H9 (cell line): ENCODE measurements at regions not wholly inside any gene's neighbourhood (a gene's known extent, or its start where the extent isn't known, plus 50 kb on each side); places are given as distances from the start of the nearest gene placed in this dataset.

Experiments
- DNase-seq: peaks from one replicate; pipeline ENCODE4 v3.0.0-alpha.2; 2017
- H2AFZ ChIP-seq: one replicate; pipeline ENCODE4 v1.6.1; 2013; ENCODE audit warnings: mild to moderate bottlenecking, low read length, control low read depth, moderate library complexity
- H2AK5ac ChIP-seq: 2 replicates; pipeline ENCODE4 v1.6.1; 2013; ENCODE audit warnings: low read length, control low read depth, mixed read lengths; ENCODE audit not compliant: insufficient read length
- H2BK120ac ChIP-seq: one replicate; pipeline ENCODE4 v1.6.1; 2013; ENCODE audit warnings: low read depth, mild to moderate bottlenecking, low read length, control low read depth, inconsistent platforms; ENCODE audit not compliant: poor library complexity, severe bottlenecking
- H2BK12ac ChIP-seq: 2 replicates; pipeline ENCODE4 v1.6.1; 2013; ENCODE audit warnings: low read length, control low read depth, mixed read lengths, low read depth; ENCODE audit not compliant: insufficient read length
- H2BK15ac ChIP-seq: 2 replicates; pipeline ENCODE4 v1.6.1; 2013; ENCODE audit warnings: low read depth, low read length, control low read depth
- H2BK20ac ChIP-seq: one replicate; pipeline ENCODE4 v1.6.1; 2013; ENCODE audit warnings: low read depth, mild to moderate bottlenecking, low read length, control low read depth, inconsistent platforms; ENCODE audit not compliant: poor library complexity, severe bottlenecking
- H2BK5ac ChIP-seq: 2 replicates; pipeline ENCODE4 v1.6.1; 2013; ENCODE audit warnings: low read length, control low read depth, mixed read lengths; ENCODE audit not compliant: insufficient read length
- H3K14ac ChIP-seq: 2 replicates; pipeline ENCODE4 v1.6.1; 2013; ENCODE audit warnings: low read length, control low read depth; ENCODE audit not compliant: insufficient read depth
- H3K18ac ChIP-seq: 2 replicates; pipeline ENCODE4 v1.6.1; 2013; ENCODE audit warnings: low read depth, mild to moderate bottlenecking, mixed read lengths, low read length, control low read depth; ENCODE audit not compliant: insufficient read length
- H3K23ac ChIP-seq: 2 replicates; pipeline ENCODE4 v1.6.1; 2013; ENCODE audit warnings: low read length, control low read depth, mixed read lengths, low read depth; ENCODE audit not compliant: insufficient read length
- H3K23me2 ChIP-seq: 2 replicates; pipeline ENCODE4 v1.6.1; 2013; ENCODE audit warnings: low read depth, mild to moderate bottlenecking, mixed read lengths, low read length, control low read depth; ENCODE audit not compliant: insufficient read length, poor library complexity, severe bottlenecking
- H3K27ac ChIP-seq: 2 replicates; pipeline ENCODE4 v1.5.1; 2013; ENCODE audit warnings: low read length, control low read depth, mixed read lengths, low read depth; ENCODE audit not compliant: insufficient read length
- H3K27me3 ChIP-seq: 2 replicates; pipeline ENCODE4 v1.6.1; 2013; ENCODE audit warnings: low read length, control low read depth, inconsistent platforms; ENCODE audit not compliant: insufficient read depth
- H3K4ac ChIP-seq: 2 replicates; pipeline ENCODE4 v1.6.1; 2013; ENCODE audit warnings: low read depth, mild to moderate bottlenecking, control low read depth, inconsistent platforms, low read length, moderate library complexity
- H3K4me1 ChIP-seq: 2 replicates; pipeline ENCODE4 v1.6.1; 2013; ENCODE audit warnings: low read length, control low read depth, inconsistent platforms; ENCODE audit not compliant: insufficient read depth
- H3K4me2 ChIP-seq: 2 replicates; pipeline ENCODE4 v1.6.1; 2013; ENCODE audit warnings: low read length, control low read depth, mixed read lengths; ENCODE audit not compliant: insufficient read length, insufficient read depth
- H3K56ac ChIP-seq: 2 replicates; pipeline ENCODE4 v1.6.1; 2013; ENCODE audit warnings: low read depth, mild to moderate bottlenecking, mixed read lengths, low read length, control low read depth; ENCODE audit not compliant: insufficient read length
- H3K79me1 ChIP-seq: 2 replicates; pipeline ENCODE4 v1.6.1; 2013; ENCODE audit warnings: low read depth, mild to moderate bottlenecking, moderate library complexity, low read length, control low read depth, inconsistent platforms; ENCODE audit not compliant: insufficient read depth, poor library complexity, severe bottlenecking
- H3K79me2 ChIP-seq: 2 replicates; pipeline ENCODE4 v1.6.1; 2013; ENCODE audit warnings: low read length, control low read depth, inconsistent platforms; ENCODE audit not compliant: insufficient read depth
- H3K9ac ChIP-seq: 2 replicates; pipeline ENCODE4 v1.6.1; 2013; ENCODE audit warnings: low read length, control low read depth, mixed read lengths; ENCODE audit not compliant: insufficient read length; ENCODE audit errors: extremely low read depth
- H3K9me3 ChIP-seq: one replicate; pipeline ENCODE4 v1.6.1; 2013; ENCODE audit warnings: low read depth, low read length, inconsistent platforms; ENCODE audit not compliant: control insufficient read depth
- H3T11ph ChIP-seq: one replicate; pipeline ENCODE4 v1.6.1; 2013; ENCODE audit warnings: mild to moderate bottlenecking, low read length, control low read depth, inconsistent platforms
- H4K20me1 ChIP-seq: one replicate; pipeline ENCODE4 v1.6.1; 2013; ENCODE audit not compliant: control insufficient read depth, insufficient read length, insufficient read depth
- H4K5ac ChIP-seq: 2 replicates; pipeline ENCODE4 v1.6.1; 2013; ENCODE audit warnings: low read depth, mild to moderate bottlenecking, mixed read lengths, low read length, control low read depth; ENCODE audit not compliant: insufficient read length
- H4K8ac ChIP-seq: replicated peaks from 2 replicates; pipeline ENCODE4 v1.6.1; 2013; ENCODE audit warnings: low read length, control low read depth, mixed read lengths, low read depth; ENCODE audit not compliant: insufficient read length
- H4K91ac ChIP-seq: 2 replicates; pipeline ENCODE4 v1.6.1; 2013; ENCODE audit warnings: low read depth, mild to moderate bottlenecking, moderate library complexity, mixed read lengths, low read length, control low read depth; ENCODE audit not compliant: insufficient read length
- H3K27ac Mint-ChIP-seq, 3 experiments: 2 replicates in 2 of 3; 3 replicates in 1 of 3; pipeline ENCODE4 v1.8.0; 2020 to 2021; ENCODE audit warnings: mixed read lengths in 3 of 3, mild to moderate bottlenecking in 1 of 3, moderate library complexity in 1 of 3
- H3K27me3 Mint-ChIP-seq: 2 replicates; pipeline ENCODE4 v1.8.0; 2021; ENCODE audit warnings: low read depth, mild to moderate bottlenecking, moderate library complexity, mixed read lengths
- H3K36me3 Mint-ChIP-seq, 3 experiments: 2 replicates in 2 of 3; 3 replicates in 1 of 3; pipeline ENCODE4 v1.8.0; 2020 to 2021; ENCODE audit warnings: low read depth in 3 of 3, mixed read lengths in 3 of 3; ENCODE audit not compliant: insufficient read depth in 1 of 3
- H3K4me1 Mint-ChIP-seq, 2 experiments: 2 replicates each; pipeline ENCODE4 v1.8.0; 2020; ENCODE audit warnings: mixed read lengths in 2 of 2
- H3K4me3 Mint-ChIP-seq, 2 experiments: 2 replicates in 1 of 2; 3 replicates in 1 of 2; pipeline ENCODE4 v1.8.0; 2020 to 2021; ENCODE audit warnings: mild to moderate bottlenecking in 2 of 2, mixed read lengths in 2 of 2, moderate library complexity in 1 of 2
- H3K9me3 Mint-ChIP-seq, 2 experiments: 2 replicates in 1 of 2; 3 replicates in 1 of 2; pipeline ENCODE4 v1.8.0; 2020; ENCODE audit warnings: mild to moderate bottlenecking in 2 of 2, mixed read lengths in 2 of 2, moderate library complexity in 1 of 2
- WGBS: extraction: QIAGEN DNeasy Blood & Tissue Kit; methylation state at CpG from one replicate; pipeline ENCODE4 v1.1.7; 2013; ENCODE audit warnings: missing lambda C conversion rate, low lambda C conversion rate, mixed read lengths; ENCODE audit not compliant: insufficient read length; ENCODE audit errors: extremely low coverage; 5-methylcytosine and 5-hydroxymethylcytosine counted together
- TF ChIP-seq, protein P1 (sequence below): fragments of 200-600 bp; sonication (generic); conservative IDR thresholded peaks from 3 replicates; pipeline ENCODE4 v1.8.0; 2021; ENCODE audit warnings: antibody characterized with exemption, mild to moderate bottlenecking

GRCh38 chr10:61021926-61022325, 77.9 kb upstream of the RHOBTB1 start:
- Mint-ChIP-seq H3K4me3 (no peak overlapping the region), H3K27ac (no peak overlapping the region), H3K27me3 (no peaks in the 10 kb centered on the region), H3K9me3 (no peaks in the 10 kb centered on the region), H3K4me1 (peaks cover 3 to 12% of the 10 kb centered on the region in 2 experiments; a peak in 3 of 4 replicates), H3K36me3 (no peaks in the 10 kb centered on the region)
- Histone ChIP-seq H4K5ac (no peak overlapping the region), H3K4me1 (no peaks in the 10 kb centered on the region), H3K4me2 (no peak overlapping the region), H3K18ac (no peak overlapping the region), H3K9me3 (no peaks in the 10 kb centered on the region), H3K23ac (no peak overlapping the region), H3K27ac (no peak overlapping the region), H3K9ac (no peak overlapping the region), H2BK5ac (no peak overlapping the region), H2BK15ac (no peak overlapping the region), H3K79me2 (no peaks in the 10 kb centered on the region), H4K20me1 (no peaks in the 10 kb centered on the region), H2BK120ac (no peak overlapping the region), H2AK5ac (no peak overlapping the region), H2BK12ac (no peak overlapping the region), H3K14ac (no peak overlapping the region), H3K27me3 (no peaks in the 10 kb centered on the region), H4K8ac (no peak overlapping the region), H3K23me2 (no peaks in the 10 kb centered on the region), H2BK20ac (no peak overlapping the region), H3K79me1 (no peaks in the 10 kb centered on the region), H3K56ac (no peak overlapping the region), H3T11ph (no peak overlapping the region), H4K91ac (no peak overlapping the region), H3K4ac (no peak overlapping the region), H2AFZ (no peak overlapping the region)
- TF ChIP-seq, protein P1, sequence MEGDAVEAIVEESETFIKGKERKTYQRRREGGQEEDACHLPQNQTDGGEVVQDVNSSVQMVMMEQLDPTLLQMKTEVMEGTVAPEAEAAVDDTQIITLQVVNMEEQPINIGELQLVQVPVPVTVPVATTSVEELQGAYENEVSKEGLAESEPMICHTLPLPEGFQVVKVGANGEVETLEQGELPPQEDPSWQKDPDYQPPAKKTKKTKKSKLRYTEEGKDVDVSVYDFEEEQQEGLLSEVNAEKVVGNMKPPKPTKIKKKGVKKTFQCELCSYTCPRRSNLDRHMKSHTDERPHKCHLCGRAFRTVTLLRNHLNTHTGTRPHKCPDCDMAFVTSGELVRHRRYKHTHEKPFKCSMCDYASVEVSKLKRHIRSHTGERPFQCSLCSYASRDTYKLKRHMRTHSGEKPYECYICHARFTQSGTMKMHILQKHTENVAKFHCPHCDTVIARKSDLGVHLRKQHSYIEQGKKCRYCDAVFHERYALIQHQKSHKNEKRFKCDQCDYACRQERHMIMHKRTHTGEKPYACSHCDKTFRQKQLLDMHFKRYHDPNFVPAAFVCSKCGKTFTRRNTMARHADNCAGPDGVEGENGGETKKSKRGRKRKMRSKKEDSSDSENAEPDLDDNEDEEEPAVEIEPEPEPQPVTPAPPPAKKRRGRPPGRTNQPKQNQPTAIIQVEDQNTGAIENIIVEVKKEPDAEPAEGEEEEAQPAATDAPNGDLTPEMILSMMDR: no peak
- no peak for DNase-seq
- WGBS: no CpG with 5 or more reads among the region's 2 CpGs
